ENCODE measurements at regions not wholly inside any gene's neighbourhood (a gene's known extent, or its start where the extent isn't known, plus 50 kb on each side); places are given as distances from the start of the nearest gene placed in this dataset.
"Not testable (repeated sequence)": the region's sequence is repeated elsewhere in the genome, so short reads cannot be mapped to it uniquely, and the experiment has no call there.

DNA sequence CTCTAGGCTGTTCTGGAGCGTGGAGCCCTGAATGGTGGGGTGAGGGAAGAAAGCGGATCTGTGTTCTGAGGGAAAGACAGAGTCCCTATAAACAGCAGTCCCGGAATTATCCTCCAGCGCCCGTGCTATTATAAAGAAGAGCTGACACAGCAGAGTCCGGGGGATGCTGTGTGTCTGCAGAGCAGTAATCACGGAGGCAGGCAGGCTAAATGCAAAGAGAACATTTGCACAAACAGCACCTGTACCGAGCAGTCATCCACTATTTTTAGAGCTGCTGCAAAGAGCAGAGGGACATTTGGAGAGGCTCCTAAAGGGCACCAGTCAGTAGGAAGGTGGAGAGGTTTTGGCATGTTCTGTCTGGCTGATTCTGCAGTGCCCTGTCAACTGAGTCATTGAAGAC lies 293.8 kb upstream of the SLC14A2 start:
- no peak for DNase-seq

- DNase-seq: no peak
Observed at GRCh38 chr18:45322343-45322742, 292.9 kb upstream of the SLC14A2 start.

- DNase-seq: no peak
Observed at GRCh38 chr18:45324101-45324494, 291.2 kb upstream of the SLC14A2 start.

DNA sequence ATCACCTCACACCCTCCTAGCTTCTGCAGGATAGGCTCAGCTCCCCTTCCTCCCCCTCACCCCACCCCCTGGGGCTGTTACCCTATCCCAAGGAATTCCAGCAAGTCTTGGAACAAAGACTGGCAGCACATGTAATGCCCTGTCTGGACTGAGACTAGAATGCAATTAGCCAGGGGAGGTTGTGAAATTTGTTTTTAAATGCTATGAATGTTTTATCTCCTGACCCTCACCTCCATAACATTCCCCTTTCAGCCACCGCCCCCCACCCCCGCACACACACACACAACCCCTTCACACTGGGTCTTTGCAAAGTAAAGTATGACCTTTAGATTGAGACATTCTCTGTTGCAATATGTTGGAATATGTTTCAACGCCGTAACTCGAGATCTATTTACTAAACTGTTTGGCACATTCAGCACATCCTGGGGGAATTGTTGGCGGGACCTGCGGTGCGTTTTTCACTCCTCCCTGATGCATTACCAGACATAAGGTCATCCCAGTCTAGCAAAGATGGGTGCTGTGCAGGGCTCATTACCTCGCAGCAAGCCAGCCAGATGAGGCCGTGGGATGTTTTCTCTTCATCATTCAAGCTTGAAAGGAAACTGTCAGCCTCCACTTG lies 290.7 kb upstream of the SLC14A2 start:
- no peak for DNase-seq

- DNase-seq: no peak
Observed at GRCh38 chr18:45325778-45326177, 289.5 kb upstream of the SLC14A2 start.

- no peak for DNase-seq
Observed at GRCh38 chr18:45326505-45326904, 288.8 kb upstream of the SLC14A2 start.

- DNase-seq: no peak
Observed at GRCh38 chr18:45328296-45328695, 287.0 kb upstream of the SLC14A2 start.

DNA sequence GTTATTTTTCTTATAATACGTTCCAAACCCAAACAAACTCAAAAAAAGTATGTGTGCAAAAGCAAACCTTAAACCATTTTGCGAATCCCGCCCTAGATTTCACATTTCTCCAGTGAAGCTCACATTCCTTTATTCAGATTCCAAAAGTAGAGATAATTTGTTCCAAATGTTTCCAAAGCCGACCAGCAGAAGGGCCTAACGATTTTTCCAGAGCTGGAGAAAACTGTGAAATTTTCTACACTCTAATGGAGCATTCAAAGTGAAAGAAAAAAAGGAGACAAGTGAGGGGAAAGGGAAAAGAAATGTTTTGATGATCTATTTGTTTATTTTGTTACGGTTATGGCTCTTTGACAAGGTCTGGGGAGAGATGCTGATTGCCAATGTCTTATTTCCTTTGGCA lies 286.5 kb upstream of the SLC14A2 start:
- no peak for DNase-seq

GRCh38 chr18:45329316-45329715 lies 286.0 kb upstream of the SLC14A2 start:
- DNase-seq: no peak

- no peak for DNase-seq
Observed at GRCh38 chr18:45330170-45330594, 285.1 kb upstream of the SLC14A2 start.

DNA sequence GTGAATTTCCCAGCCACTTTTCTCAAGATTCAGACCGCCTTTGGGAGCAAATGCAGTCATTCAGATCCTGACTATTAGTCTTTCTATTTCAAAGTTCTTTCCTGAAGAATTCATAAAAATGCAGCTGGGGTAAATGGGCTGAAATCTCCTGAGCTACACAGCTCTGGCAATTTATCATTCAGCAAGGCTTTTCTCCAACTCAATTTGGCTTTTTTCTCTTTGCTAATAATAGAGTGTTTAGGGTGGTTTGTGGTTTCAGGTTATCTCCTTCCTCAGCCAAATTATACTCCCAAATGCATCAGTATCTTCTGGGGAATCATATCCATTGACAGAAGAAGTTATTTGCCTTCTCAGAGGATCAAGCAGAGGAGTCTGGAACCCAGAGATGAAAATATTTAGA lies 282.4 kb upstream of the SLC14A2 start:
- DNase-seq: no peak

- no peak for DNase-seq
Observed at GRCh38 chr18:45334191-45334590, 281.1 kb upstream of the SLC14A2 start.

DNA sequence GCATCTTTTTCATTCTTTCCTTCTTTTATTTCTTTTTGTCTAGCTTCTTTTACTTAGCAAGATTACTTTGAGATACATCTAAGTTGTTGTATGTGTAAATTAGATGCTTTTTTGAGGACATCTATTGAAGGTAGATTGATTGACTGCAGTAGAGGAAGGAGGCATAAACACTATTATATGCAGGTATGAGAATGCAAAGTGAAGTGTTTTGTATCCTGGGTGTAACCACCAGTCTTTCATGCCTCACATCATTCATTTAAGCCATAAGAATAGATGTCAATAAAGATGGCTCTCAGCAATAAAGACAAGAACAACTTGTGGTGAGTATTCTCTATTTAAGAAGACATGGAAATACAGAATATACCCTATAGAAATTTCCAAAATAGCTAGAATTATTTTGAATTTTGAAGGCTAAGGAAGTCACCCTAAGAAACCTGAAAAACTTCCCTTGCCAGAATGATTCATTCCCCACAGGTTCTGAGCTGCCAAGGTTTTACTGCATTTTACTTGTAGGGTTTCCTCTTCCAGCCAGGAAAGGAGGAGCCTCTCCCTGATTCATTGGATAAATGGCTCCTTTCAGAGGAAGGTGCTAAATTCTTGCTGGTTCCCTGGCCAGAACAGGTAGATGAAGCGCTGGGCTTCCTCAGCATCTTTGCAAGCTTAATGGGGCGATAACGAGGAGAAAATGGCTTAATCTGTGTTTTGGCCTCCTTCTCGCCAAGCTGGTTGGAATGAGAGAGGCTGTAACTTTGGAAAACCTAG lies 279.8 kb upstream of the SLC14A2 start:
- DNase-seq: no peak

DNA sequence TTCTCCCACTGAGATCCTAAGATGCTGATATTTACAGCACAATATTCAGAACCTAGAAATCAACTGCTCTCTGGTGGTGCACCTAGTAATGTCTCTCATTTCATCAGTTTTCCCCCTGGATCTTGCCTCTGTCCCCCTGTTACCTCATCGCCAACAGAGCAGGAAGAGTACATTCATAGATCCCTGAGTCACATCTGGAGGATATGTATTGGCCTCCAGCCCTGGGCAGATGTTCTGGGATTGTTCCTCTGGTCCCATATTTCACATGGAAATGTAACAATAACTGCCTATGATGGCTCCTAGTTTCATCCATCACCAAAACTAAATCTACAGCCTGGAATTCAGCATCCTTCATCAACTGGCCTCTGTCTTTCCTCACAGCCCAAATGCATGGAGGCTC lies 278.8 kb upstream of the SLC14A2 start:
- DNase-seq: no peak

DNA sequence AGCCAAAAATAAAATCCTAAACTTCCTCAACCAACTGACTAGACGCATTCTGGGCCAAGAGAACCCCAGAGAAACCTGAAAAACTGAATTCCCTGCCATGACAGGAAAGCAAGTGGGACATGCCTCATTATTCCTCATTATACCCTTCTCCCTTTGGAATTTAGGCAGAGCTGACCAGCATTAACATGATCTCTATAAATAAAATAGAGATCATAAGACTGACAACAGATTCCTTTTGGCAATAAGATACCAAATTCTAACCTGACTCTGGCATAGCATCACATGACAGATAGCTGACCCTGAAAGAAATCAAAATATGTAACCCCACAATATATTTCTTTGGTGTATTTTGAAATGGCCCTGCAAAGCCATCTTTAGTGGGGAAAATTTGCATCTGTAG lies 277.8 kb upstream of the SLC14A2 start:
- no peak for DNase-seq

DNA sequence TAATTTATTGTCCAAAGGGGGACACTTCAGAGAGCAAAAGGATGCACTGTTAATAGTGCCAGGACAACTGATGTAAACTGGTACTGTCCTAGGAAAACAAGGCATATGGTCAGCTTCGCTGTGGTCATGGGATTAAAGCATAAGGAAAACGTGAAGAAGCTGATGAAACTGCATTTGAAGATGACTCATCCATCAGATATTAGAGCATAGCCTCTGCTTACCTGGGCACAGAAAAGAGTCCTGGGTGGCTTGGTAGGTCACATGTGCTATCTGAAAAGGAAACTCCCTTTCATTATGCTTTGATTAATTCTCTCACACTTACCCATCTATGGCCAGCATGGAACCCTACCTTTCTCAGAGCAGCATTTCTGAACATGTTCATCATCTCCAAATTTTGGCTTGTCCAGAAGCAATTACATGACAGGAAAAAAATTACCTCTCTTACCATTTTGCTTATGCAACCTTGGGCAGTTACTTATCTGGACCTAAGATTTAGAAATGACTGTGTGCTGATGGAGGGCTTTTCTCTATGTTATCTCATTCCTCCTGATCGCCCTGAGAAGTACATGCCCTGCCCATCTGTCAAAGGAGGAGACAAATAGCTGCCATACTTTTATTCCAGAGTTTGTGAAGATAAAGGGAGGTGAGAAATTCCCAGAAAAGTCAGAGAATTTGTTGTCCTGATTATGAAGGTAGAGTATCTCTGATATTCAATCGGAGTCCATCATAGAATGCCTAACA lies 275.3 kb upstream of the SLC14A2 start:
- DNase-seq: no peak

GRCh38 chr18:45340884-45341283 lies 274.4 kb upstream of the SLC14A2 start:
- no peak for DNase-seq

GRCh38 chr18:45341454-45341853 lies 273.8 kb upstream of the SLC14A2 start:
- DNase-seq: no peak

- DNase-seq: no peak
Observed at GRCh38 chr18:45342166-45342565, 273.1 kb upstream of the SLC14A2 start.

DNA sequence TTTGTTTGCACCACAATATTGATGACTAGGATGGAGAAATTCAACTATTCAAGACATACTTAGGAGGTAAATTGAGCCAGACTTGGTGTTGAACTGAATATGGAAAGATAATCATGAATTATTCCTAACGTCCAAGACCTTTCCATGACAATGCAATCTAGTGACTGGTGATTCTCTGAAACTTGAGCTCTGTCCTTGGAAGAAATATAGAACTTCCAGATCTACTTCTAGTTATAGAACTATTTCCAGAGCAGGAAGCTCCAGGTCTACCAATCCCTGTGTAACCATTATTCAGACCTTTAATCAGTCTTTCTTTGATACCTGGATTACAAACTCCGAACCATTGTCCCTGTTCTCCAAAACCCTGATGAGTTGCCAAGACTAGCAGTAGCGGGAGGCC lies 272.6 kb upstream of the SLC14A2 start:
- DNase-seq: no peak

- no peak for DNase-seq
Observed at GRCh38 chr18:45343365-45343764, 271.9 kb upstream of the SLC14A2 start.

GRCh38 chr18:45344680-45345079 lies 270.6 kb upstream of the SLC14A2 start:
- DNase-seq: not testable (repeated sequence)

- no peak for DNase-seq
Observed at GRCh38 chr18:45349019-45349418, 266.3 kb upstream of the SLC14A2 start.

- no peak for DNase-seq
Observed at GRCh38 chr18:45349467-45349866, 265.8 kb upstream of the SLC14A2 start.

All from right forelimb (tissue), 1 donor.